GM18870 (cell line): ENCODE measurements at regions not wholly inside any gene's neighbourhood (a gene's known extent, or its start where the extent isn't known, plus 50 kb on each side); places are given as distances from the start of the nearest gene placed in this dataset.

ENCODE experiments used
- ATAC-seq: cut with Tn5 transposase; IDR thresholded peaks from one replicate; pipeline ENCODE4 v1.9.1; 2021; ENCODE audit warnings: moderate library complexity; ENCODE audit not compliant: unreplicated experiment

DNA sequence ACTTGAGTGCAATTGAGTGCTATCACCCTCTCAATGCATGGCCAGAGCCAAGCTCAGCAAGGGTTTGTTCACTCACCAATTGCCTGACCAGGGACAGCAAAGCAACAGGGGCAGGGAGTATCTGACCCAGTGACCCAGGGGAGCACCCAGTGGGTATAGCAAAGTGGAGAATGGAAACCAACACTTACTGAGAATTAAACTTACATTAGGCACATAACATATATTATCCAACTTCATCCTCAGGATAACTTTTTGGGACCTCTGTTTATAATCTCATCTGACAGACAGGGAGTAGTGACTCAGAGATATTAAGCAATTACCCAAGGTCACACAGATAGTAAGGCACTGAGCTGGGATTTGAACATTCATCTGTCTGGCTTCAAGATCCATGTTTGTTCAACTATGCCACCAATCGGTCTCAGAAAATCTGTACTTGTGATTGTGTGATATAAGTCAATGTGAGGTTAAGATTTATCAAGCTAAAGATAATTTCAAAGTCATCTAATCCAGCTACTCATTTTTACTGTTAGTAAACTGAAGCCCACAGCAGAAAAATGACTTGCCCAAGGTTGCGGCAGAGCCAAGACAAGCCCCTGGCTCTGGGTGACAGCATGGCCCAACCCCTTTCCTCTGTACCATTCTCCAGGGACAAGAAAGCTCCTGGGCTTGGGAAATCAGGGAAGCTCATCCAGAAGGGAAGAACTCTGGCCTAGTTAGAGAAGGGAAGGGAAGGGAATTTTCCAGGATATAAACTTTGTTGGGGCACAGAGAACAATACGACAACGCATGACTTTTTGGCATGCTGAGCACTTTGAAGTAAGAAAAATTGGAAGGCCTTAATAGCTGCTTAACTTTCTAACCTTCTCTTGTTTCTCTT, 138.0 kb upstream of the SMAD3 start:
- ATAC-seq: no peak

DNA sequence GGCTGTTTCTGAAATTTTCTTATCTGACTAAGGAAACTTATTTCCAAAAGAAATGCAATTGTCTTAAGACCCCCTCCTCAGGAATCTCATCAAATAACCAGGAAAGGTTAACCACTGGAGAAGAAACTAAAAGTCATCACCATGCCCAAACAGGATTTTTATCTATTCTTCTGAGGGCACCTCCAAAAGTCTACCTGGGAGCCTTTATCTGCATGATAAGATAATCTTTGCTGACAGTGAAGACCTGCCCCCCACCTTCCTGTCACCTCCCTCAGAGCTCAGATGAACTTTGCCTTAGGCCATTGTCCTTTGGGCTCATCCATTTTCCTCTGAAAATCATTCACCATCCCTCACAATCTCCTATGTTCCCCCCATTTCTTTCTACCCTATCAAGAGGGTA, 137.3 kb upstream of the SMAD3 start:
- no peak for ATAC-seq

DNA sequence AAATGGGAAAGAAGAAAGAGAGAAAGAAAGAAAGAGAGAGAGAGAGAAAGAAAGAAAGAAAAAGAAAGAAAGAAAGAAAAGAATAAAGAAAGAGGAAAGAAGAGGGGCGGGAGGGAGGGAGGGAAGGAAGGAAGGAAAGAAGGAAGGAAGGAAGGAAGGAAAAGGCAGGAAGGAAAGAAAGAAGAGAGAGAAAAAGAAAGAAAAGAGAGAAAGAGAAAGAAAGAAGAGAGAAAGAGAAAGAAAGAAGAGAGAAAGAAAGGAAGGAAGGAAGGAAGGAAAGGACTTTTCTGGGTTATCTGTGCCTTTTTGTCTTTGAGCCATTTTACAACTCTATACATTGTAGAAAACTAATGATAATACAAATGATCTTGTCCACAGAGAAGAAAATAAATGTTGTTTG, 136.6 kb upstream of the SMAD3 start:
- no peak for ATAC-seq

DNA sequence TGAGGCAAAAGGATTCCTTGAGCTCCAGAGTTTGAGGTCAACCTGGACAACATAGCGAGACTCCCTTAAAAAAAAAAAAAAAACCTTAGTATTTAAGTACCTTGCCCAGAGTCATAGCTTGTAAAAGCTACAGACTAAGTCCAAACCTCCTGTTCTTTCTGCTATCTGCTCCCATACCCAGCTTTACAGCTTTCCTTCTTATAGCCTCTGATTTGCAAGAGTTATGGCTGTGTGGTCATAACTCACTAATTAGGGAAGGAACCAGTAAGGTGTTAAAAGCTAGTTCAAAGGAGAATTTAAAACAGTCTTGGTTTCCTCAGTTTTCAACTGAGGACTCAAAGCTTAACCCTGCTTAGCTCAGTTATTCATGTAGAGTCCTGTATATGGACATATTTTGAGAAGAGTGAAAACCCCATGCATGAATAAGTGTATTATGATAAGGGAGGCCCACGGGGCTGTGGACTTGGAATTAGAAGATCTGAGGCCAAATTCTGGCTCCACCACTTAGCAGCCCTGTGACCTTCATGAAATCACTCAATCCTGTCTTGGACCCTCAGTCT, 135.5 kb upstream of the SMAD3 start:
- no peak for ATAC-seq

DNA sequence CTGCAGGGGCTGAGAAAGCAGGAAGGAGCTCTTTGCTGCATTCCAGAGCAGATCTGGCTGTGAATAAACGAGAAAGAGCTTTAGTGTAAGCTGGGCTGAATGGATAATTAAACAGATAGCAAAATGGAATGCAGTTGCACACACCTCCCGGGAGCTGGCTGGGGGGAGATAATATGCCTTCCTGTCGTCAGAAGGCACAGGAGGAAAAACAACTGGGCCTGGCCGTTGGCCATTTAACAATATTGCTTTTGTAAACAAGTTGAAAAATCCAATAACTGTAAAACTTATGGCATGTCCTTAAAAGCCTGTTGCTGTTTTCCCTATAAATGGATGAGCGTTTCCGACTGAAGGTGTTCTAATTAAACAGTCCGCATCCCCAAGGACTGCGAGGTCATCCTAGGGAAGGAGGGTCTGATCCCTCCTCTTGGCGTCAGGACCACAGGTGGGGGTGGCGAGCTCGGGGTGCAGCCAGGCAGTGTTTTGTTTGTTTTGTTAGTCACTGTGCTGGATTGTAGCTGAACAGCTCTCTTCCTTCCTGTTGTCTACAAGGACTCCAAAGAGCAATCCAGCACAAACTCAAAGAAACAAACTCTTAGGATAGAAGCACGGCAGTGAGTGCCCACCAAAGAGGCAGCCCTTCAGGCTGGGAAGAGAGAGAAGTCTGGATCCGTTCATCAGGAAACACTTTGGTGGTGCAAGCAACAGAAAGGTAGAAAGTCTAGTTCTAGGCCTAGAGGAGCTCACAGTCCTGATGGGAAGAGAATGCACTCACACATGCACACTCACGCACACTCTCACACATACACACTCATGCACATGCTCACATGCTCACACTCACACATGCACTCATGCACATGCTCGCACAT, 133.4 kb upstream of the SMAD3 start:
- no peak for ATAC-seq

GRCh38 chr15:66932634-66933024, 132.8 kb upstream of the SMAD3 start:
- ATAC-seq: no peak

DNA sequence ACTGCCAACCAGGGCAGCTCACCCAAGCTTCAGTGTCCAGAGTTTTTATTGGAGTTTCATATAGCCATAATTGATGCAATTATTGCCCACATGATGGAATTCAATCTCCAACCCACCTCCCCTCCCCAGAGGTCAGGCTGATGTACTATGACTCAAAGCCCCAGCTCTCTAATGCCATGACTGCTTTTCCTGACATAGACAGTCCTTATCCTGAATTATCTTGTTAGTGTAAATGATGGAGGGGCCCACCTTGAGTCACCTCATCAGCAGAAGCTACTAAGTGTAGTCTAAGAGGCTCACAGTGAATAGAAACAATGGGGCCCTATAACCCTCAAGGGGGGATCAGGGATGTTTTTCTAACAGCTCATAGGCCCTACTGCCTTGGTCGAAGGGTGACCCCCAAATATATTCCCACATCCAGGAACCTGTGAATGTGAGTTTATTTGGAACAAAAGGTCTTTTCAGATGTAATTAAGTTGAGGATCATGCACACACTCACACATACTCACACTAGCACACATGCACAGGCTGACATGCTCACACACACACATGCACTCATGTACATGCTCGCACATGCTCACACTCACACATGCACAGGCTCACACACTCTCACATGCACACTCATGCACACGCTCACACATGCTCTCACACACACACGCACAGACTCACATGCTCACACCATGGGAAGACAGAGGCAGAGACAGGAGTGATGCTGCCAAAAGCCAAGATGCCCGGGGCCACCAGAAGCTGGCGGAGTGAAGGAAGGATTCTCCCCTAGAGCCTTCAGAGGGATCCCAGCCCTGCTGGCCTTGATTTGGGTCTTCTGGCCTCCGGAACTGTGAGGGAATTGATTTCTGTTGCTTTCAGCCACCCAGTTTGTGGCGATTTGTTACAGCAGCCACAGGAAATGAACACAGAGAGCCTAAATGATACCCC, 131.2 kb upstream of the SMAD3 start:
- no peak for ATAC-seq

- ATAC-seq: no peak
Measured at GRCh38 chr15:66934868-66935520, 130.4 kb upstream of the SMAD3 start.

- no peak for ATAC-seq
Measured at GRCh38 chr15:66935688-66936087, 129.7 kb upstream of the SMAD3 start.

GRCh38 chr15:66936109-66936860, 129.1 kb upstream of the SMAD3 start:
- ATAC-seq: no peak

DNA sequence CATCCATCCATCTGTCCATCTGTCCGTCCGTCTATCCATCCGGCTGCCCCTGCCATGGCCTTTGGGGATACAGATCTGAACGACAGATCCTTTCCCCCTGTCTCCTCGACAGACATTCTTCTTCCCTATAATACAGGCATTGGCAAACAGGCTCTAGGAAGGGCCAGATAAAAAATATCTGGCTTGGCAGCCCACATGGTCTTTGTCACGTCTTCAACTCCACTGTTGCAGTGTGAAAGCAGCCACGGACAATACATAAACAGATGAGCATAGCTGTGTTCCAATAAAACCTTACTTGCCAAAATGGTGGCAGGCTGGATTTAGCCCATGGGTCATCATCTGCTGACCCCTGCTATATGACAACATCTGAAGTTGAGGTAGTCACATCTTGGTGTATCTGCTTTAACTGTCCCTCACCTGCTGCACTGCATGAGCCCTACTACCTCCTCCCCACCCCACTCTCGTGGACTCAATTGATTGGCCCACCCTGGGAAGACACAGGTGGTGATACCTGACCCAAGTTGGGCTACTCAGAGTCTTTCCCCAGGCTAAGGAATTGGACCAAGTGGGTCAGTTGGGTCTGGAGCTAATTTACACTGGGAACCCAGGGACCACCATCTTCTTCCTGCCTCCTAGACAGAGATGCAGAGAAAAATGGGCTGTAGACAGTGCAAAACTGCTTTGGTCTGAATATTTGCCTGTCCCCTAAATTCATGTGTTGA, 128.4 kb upstream of the SMAD3 start:
- ATAC-seq: no peak

DNA sequence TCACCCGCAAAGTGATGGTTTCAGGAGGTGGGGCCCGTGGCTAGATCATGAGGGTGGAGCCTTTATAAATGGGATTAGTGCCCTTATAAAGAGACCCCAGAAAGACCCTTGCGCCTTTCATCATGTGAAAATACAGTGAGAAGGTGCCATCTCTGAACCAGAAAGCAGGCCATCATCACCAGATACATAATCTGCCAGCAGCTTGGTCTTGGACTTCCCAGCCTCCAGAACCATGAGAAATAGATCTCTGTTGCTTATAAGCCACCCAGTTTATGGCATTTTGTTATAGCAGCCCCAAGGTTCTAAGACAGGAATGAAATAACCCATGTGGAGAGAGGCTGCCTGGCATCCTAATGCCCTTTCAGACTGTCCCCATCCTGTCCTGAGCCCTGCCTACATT, 127.8 kb upstream of the SMAD3 start:
- no peak for ATAC-seq

- no peak for ATAC-seq
Measured at GRCh38 chr15:66938114-66938830, 127.1 kb upstream of the SMAD3 start.

DNA sequence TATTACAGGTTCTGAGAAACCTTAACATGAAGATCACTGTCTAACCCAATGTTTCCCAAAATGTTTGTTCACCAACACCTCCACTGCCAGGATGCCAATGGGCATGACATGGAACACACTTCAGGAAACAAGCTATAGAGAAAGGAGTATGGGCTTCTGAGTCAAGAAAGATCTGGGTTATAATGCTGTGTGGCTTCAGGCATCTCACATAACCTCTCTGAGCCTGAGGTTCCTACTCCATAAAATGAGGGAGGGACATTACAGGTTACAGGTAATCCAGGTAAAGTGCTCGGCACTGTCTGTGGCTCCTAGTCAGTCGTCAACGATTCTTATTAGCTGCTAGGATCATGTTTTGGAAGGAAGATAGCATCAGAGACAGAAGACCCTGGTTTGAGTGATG, 126.4 kb upstream of the SMAD3 start:
- no peak for ATAC-seq

DNA sequence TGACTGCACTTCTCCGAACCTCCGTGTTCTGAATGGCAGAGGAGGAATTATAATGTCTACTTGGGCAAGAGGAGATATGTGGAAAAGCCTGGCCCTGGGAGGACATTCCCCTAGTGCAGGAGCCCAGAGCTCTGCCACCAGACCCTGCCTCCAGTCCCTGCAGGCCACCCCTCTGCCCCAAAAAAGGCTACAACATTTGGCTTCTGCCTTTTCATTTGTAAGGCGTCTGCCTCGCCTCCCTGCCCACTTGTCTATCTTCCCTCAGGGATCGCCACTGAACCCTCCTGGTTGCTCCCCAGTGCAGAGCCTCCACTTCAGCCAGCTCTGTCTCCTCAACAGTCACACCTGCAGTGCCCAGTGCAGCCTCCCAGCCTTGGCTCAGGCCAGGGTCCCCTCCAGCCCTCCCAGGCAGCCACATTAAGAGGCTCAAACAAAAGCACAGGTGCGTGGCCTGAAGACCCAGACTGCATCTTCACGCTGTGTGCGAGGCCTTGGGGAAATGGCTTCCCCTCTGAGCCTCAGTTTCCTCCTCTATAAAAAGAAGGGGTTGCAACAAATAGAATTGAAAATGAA, 125.9 kb upstream of the SMAD3 start:
- ATAC-seq: no peak

DNA sequence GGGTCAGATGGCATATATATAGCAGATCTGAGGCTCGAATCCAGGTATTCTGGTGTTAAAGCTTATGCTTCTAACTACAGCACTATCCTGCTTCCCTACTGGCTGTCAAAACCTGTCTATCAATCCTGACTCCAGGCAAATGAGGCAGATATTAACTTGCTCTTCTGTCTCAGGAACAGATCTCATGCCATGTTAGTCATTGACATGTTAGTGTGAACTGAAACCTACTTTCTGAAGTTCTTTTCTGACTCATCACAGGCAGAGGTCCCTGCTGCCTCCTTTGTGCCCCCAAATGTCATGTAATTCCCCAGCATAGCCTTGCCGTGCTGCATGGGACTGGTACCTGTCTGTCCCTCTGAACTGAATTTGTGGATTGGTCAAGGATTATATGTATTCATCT, 125.0 kb upstream of the SMAD3 start:
- peak; percentile 76 for ATAC-seq

DNA sequence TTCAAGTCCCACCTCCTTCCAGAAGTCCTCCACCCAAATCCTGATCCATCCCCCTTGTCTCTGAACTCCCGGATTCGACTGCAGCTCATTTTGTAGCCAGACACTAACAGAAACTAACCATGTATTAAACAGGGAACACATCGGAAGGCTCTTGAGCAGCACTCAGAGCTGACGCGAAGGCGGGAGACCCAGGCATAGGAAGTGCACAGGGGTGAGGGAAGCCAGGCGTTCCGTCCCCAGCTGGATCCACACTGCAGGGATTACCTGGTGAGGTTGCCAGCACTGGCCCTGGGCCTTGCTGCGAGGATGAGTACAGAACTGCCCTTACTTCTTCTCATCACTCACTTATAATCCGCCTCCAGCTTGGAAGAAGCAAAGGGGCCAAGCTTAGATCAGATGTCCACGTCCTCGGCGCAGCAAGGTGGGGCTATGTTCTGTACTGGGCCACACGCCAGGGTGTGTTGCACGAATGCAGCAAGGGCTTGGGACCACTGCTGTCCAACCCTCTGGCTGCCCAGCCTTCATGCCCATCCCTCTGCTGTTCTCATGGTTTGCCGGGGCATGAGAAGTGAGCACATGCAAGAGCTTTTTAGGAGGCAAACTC, 124.2 kb upstream of the SMAD3 start:
- ATAC-seq: no peak
